HT-29 (cell line): ENCODE measurements at regions not wholly inside any gene's neighbourhood (a gene's known extent, or its start where the extent isn't known, plus 50 kb on each side); places are given as distances from the start of the nearest gene placed in this dataset.

ENCODE experiments used
- DNase-seq: peaks from one replicate; pipeline ENCODE4 v3.0.0-alpha.2; 2015; ENCODE audit warnings: low spot score

- DNase-seq = no peak
These were observed 151.3 kb upstream of the SLITRK3 start for GRCh38 chr3:165347526-165347925.

- DNase-seq = no peak
These were observed 150.3 kb upstream of the SLITRK3 start for GRCh38 chr3:165346503-165346902.

DNA sequence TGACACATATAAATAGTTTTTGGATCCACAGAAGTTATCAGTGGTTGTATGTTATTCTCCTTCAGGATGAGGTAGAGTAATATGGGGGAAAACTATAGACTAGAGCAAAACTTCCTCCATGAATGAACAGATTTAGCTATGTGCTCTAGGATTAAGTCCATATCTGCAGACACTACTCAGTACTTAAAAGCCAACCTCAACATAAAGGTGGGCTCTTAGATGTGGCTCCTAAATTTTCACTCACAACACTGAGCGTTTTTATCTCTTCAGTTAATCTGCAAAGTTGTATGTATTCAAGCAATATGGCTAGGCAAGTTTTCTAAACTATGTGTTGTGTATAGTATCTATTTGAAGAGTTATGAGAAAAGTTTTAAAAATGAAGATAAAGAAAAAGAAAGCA, 147.0 kb upstream of the SLITRK3 start:
- DNase-seq = no peak

- peak; percentile 33 for DNase-seq
These were observed 143.6 kb upstream of the SLITRK3 start for GRCh38 chr3:165339753-165340152.

GRCh38 chr3:165336786-165337185, 140.6 kb upstream of the SLITRK3 start:
- no peak for DNase-seq
